HCT116 (cell line): ENCODE measurements at regions not wholly inside any gene's neighbourhood (a gene's known extent, or its start where the extent isn't known, plus 50 kb on each side); places are given as distances from the start of the nearest gene placed in this dataset.

Source experiments
- ATAC-seq: fragments of 200-7000 bp; cut with Tn5 transposase; 2 replicates; pipeline ENCODE4 v1.9.1; 2020; ENCODE audit warnings: mild to moderate bottlenecking, moderate library complexity
- BruUV-seq: library from RNA; stranded (reverse); fragments of 400-500 nt; replicated peaks from 2 replicates; lab custom pipeline; 2021; lab: Mats Ljungman, UMichigan
- CTCF ChIA-PET: fragments of 300-600 bp; sonication (Branson Sonifier 250); formaldehyde crosslinking; loops from one replicate; lab custom pipeline; 2021; ENCODE audit warnings: antibody characterized with exemption; lab: Charles Lee
- POLR2A ChIA-PET: fragments of 300-600, 350-600 bp; sonication (Branson Sonifier 250); formaldehyde crosslinking; loops from one replicate; lab custom pipeline; 2021; ENCODE audit warnings: antibody characterized with exemption; lab: Charles Lee
- RAD21 ChIA-PET, 2 experiments: fragments of 300-600 bp; sonication (Branson Sonifier 250); formaldehyde crosslinking; loops; one replicate each; lab custom pipeline; 2023; ENCODE audit warnings: low total read pairs in 2 of 2; ENCODE audit not compliant: uncharacterized antibody in 2 of 2, unreplicated experiment in 2 of 2, low non-redundant PET in 1 of 2; lab: Charles Lee
- DNase-seq: peaks from one replicate; pipeline ENCODE4 v3.0.0-alpha.2; 2010; ENCODE audit warnings: low read depth, low spot score
- H2AFZ ChIP-seq: fragments of 200-600 bp; shearing (Covaris generic), sonication (generic); 2 replicates; pipeline ENCODE4 v1.6.1; 2017; ENCODE audit warnings: low read depth, mixed run types, mixed read lengths, antibody characterized with exemption, low read length; ENCODE audit not compliant: poor library complexity, severe bottlenecking
- H3K27ac ChIP-seq: 2 replicates; pipeline ENCODE4 v1.5.1; 2012; ENCODE audit warnings: low read depth, low read length
- H3K27me3 ChIP-seq: fragments of 200-600 bp; sonication (generic); 2 replicates; pipeline ENCODE4 v1.6.1; 2016; ENCODE audit warnings: mixed run types, low read length, mixed read lengths; ENCODE audit not compliant: insufficient read depth
- H3K36me3 ChIP-seq, 2 experiments: fragments of 200-500 bp in 1 of 2; fragments of 200-600 bp in 1 of 2; sonication (Bioruptor generic) in 1 of 2; sonication (generic) in 1 of 2; 2 replicates each; pipeline versions ENCODE4 v1.5.1 to v1.6.1; 2014 to 2016; ENCODE audit warnings: low read length in 2 of 2, inconsistent platforms in 1 of 2, mixed read lengths in 1 of 2, mixed run types in 1 of 2; ENCODE audit not compliant: insufficient read depth in 2 of 2, control insufficient read depth in 1 of 2
- H3K4me1 ChIP-seq, 2 experiments: fragments of 200-600 bp in 1 of 2; sonication (generic) in 1 of 2; 2 replicates each; pipeline versions ENCODE4 v1.5.1 to v1.6.1; 2012 to 2017; ENCODE audit warnings: low read length in 2 of 2, inconsistent platforms in 1 of 2, mild to moderate bottlenecking in 1 of 2, mixed read lengths in 1 of 2, mixed run types in 1 of 2, moderate library complexity in 1 of 2; ENCODE audit not compliant: insufficient read depth in 2 of 2, control insufficient read depth in 1 of 2
- H3K4me2 ChIP-seq: fragments of 200-600 bp; sonication (generic); 2 replicates; pipeline ENCODE4 v1.6.1; 2017; ENCODE audit warnings: mixed run types, low read length, mixed read lengths
- H3K4me3 ChIP-seq, 2 experiments: fragments of 200-600 bp in 1 of 2; sonication (generic) in 1 of 2; replicated peaks in 1 of 2; 2 replicates each; pipeline ENCODE4 v1.5.1; 2011 to 2016; ENCODE audit warnings: low read length in 2 of 2, control low read depth in 1 of 2, low read depth in 1 of 2, mild to moderate bottlenecking in 1 of 2, mixed read lengths in 1 of 2, mixed run types in 1 of 2
- H3K79me2 ChIP-seq: fragments of 200-600 bp; sonication (generic); 2 replicates; pipeline ENCODE4 v1.6.1; 2017; ENCODE audit warnings: mild to moderate bottlenecking, mixed run types, low read length, moderate library complexity, mixed read lengths; ENCODE audit not compliant: insufficient read depth
- H3K9ac ChIP-seq: fragments of 200-600 bp; sonication (generic); 2 replicates; pipeline ENCODE4 v1.6.1; 2016; ENCODE audit warnings: low read length, mixed read lengths
- H3K9me2 ChIP-seq: fragments of 200-600 bp; sonication (generic), shearing (Covaris generic); 2 replicates; pipeline ENCODE4 v1.6.1; 2017; ENCODE audit warnings: mixed run types, mild to moderate bottlenecking, moderate library complexity; ENCODE audit not compliant: insufficient read depth
- H3K9me3 ChIP-seq, 2 experiments: fragments of 200-500 bp in 1 of 2; fragments of 200-600 bp in 1 of 2; sonication (Bioruptor generic) in 1 of 2; sonication (generic) in 1 of 2; 2 replicates each; pipeline ENCODE4 v1.6.1; 2014 to 2017; ENCODE audit warnings: low read length in 2 of 2, mixed read lengths in 2 of 2, inconsistent platforms in 1 of 2, low read depth in 1 of 2, mild to moderate bottlenecking in 1 of 2, mixed run types in 1 of 2, moderate library complexity in 1 of 2; ENCODE audit not compliant: control insufficient read depth in 1 of 2, insufficient read depth in 1 of 2
- H4K20me1 ChIP-seq: fragments of 200-600 bp; sonication (generic), shearing (Covaris generic); 2 replicates; pipeline ENCODE4 v1.6.1; 2017; ENCODE audit warnings: mixed run types, mild to moderate bottlenecking, moderate library complexity; ENCODE audit not compliant: insufficient read depth
- CBX3 ChIP-seq: IDR thresholded peaks from 2 replicates; pipeline ENCODE4 v1.6.1; 2012; ENCODE audit warnings: low read depth
- CEBPB ChIP-seq: IDR thresholded peaks from 2 replicates; pipeline ENCODE4 v1.6.1; 2012; ENCODE audit warnings: low read depth
- ELF1 ChIP-seq: IDR thresholded peaks from 2 replicates; pipeline ENCODE4 v1.6.1; 2012; ENCODE audit warnings: low read depth, borderline replicate concordance
- EZH2phosphoT487 ChIP-seq: fragments of 200-600 bp; IDR thresholded peaks from 2 replicates; pipeline ENCODE4 v1.6.1; 2018; ENCODE audit warnings: antibody characterized with exemption, borderline replicate concordance
- MAX ChIP-seq: IDR thresholded peaks from 2 replicates; pipeline ENCODE4 v1.6.1; 2012
- POLR2A ChIP-seq: IDR thresholded peaks from 2 replicates; pipeline ENCODE4 v1.7.0; 2011; ENCODE audit warnings: borderline replicate concordance; ENCODE audit not compliant: insufficient read depth, insufficient read length; ENCODE audit errors: extremely low read depth
- POLR2AphosphoS5 ChIP-seq: IDR thresholded peaks from 2 replicates; pipeline ENCODE4 v1.6.1; 2011; ENCODE audit warnings: mild to moderate bottlenecking, low read depth, low read length, moderate library complexity
- SP1 ChIP-seq: IDR thresholded peaks from 2 replicates; pipeline ENCODE4 v1.6.1; 2012; ENCODE audit warnings: low read depth
- ZNF274 ChIP-seq: fragments of 200-500 bp; sonication (Bioruptor generic); IDR thresholded peaks from 2 replicates; pipeline ENCODE4 v1.6.1; 2014; ENCODE audit warnings: mild to moderate bottlenecking, low read depth, low read length, inconsistent platforms
- intact Hi-C: fragments of 100-400 bp; cut with micrococcal nuclease; formaldehyde crosslinking; loops from 2 replicates; pipeline ENCODE4 v1.10.0; 2022
- TF ChIP-seq, protein P1 (sequence below), 3 experiments: fragments of 200-600 bp in 1 of 3; sonication (generic) in 1 of 3; IDR thresholded peaks in 2 of 3; conservative IDR thresholded peaks in 1 of 3; 2 replicates each; pipeline ENCODE4 v1.5.1; 2012 to 2017; ENCODE audit warnings: low read depth in 2 of 3, low read length in 2 of 3, antibody characterized with exemption in 1 of 3, borderline replicate concordance in 1 of 3, control low read depth in 1 of 3, mild to moderate bottlenecking in 1 of 3, mixed read lengths in 1 of 3, mixed run types in 1 of 3, moderate library complexity in 1 of 3; ENCODE audit not compliant: insufficient read depth in 1 of 3

GRCh38 chr20:43799150-43799711 is 72.4 kb upstream of the GTSF1L start:
- ATAC-seq: no peak

DNA sequence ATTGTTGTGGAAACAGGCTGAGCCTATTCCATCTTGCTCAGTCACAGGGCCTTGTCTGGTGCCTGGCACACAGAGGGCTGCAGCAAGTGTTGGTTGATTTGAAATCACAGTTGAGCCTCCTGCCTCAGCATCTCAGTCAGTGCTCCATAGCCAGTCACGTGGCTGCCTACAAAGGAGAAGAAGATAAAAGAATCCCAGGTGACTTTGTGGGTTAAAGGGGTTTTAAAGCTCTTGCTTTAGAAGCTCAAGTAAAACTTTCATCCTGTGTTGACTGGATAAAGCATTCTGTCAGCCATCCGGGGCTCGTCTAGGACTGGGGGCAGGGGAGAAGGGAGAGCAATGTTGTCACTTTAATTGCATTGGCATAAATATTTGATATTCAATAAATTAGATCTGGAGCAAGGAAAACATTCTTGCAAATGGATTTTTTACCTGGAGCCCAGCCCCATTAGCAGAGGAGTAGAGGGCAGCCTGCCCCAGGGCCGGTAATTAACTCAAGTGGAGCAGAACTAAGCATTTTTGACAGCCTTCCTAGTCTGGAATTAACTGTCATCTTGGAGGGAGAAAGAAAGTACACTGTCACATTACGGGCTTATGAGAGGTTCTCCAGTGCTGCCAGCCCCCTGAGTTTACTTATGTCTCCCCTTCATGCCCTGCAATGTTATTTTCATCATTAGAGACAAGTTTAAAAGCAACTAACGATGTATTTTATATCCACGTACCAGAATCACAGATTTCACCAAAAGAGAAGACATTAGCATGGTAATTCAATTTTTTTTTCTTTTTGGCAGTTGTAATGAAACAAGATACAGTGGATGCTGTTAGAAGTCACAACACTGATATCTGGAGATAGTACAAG is 71.7 kb upstream of the GTSF1L start:
- Histone ChIP-seq H3K9ac (no peak overlapping the region), H3K27ac (no peak overlapping the region), H3K36me3 (no peaks in the 10 kb centered on the region), H2AFZ (no peak overlapping the region), H3K4me2 (no peak overlapping the region), H3K4me3 (no peak overlapping the region), H3K79me2 (no peaks in the 10 kb centered on the region), H3K27me3 (no peaks in the 10 kb centered on the region), H3K9me2 (no peaks in the 10 kb centered on the region), H4K20me1 (no peaks in the 10 kb centered on the region), H3K4me1 (peaks cover 0 to 2% of the 10 kb centered on the region in 2 experiments; a peak in 1 of 4 replicates), H3K9me3 (no peaks in the 10 kb centered on the region)
- RAD21 ChIA-PET: interaction anchor here in 1 of 2 experiments (0.6 kb wide), 1 partner anchor 102 kb away, joined by 3 read pairs; no protein-coding TSS in a partner anchor
- ATAC-seq (no peak), DNase-seq (no peak)
- BruUV-seq: no TSS peak
- CTCF ChIA-PET: no interaction called here
- POLR2A ChIA-PET: no interaction called here
- intact Hi-C loops: no loop called here
- no peak for TF ChIP-seq ELF1
- TF ChIP-seq EZH2phosphoT487: no peak
- TF ChIP-seq MAX: no peak
- TF ChIP-seq, protein P1, sequence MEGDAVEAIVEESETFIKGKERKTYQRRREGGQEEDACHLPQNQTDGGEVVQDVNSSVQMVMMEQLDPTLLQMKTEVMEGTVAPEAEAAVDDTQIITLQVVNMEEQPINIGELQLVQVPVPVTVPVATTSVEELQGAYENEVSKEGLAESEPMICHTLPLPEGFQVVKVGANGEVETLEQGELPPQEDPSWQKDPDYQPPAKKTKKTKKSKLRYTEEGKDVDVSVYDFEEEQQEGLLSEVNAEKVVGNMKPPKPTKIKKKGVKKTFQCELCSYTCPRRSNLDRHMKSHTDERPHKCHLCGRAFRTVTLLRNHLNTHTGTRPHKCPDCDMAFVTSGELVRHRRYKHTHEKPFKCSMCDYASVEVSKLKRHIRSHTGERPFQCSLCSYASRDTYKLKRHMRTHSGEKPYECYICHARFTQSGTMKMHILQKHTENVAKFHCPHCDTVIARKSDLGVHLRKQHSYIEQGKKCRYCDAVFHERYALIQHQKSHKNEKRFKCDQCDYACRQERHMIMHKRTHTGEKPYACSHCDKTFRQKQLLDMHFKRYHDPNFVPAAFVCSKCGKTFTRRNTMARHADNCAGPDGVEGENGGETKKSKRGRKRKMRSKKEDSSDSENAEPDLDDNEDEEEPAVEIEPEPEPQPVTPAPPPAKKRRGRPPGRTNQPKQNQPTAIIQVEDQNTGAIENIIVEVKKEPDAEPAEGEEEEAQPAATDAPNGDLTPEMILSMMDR (IDR thresholded peaks at IDR 0.05 in 2 of 3, conservative IDR thresholded peaks at IDR 0.05 in 1 of 3; ENCODE audit: borderline replicate concordance in 1 of 3, insufficient read depth in 1 of 3, low read depth in 2 of 3, low read length in 2 of 3): no peak
- TF ChIP-seq CEBPB: no peak
- TF ChIP-seq ZNF274: no peak
- TF ChIP-seq CBX3: no peak
- no peak for TF ChIP-seq SP1

More at GRCh38 chr20:43799150-43799711, 72.4 kb upstream of the GTSF1L start:
- H3K4me1 ChIP-seq: peaks cover 0 to 2% of the 10 kb centered on the region in 2 experiments; a peak in 1 of 4 replicates
- intact Hi-C loops: no loop called here
- H3K36me3 ChIP-seq: no peaks in the 10 kb centered on the region
- CTCF ChIA-PET: no interaction called here
- no peaks in the 10 kb centered on the region for H3K27me3 ChIP-seq
- no peak overlapping the region for H3K4me3 ChIP-seq
- H3K9me3 ChIP-seq: peaks cover 0 to 3% of the 10 kb centered on the region in 2 experiments; a peak in 1 of 4 replicates
- no peaks in the 10 kb centered on the region for H3K79me2 ChIP-seq
- H3K27ac ChIP-seq: no peak overlapping the region
- POLR2A ChIA-PET: no interaction called here
- no TSS peak for BruUV-seq
- DNase-seq: no peak
- no peak overlapping the region for H3K4me2 ChIP-seq
- TF ChIP-seq POLR2AphosphoS5: no peak
- no peak for TF ChIP-seq POLR2A
- TF ChIP-seq ZNF274: no peak
- no peak overlapping the region for H3K9ac ChIP-seq
- H4K20me1 ChIP-seq: no peaks in the 10 kb centered on the region
- no peaks in the 10 kb centered on the region for H3K9me2 ChIP-seq
- no peak overlapping the region for H2AFZ ChIP-seq
- RAD21 ChIA-PET: interaction anchor here in 1 of 2 experiments (0.6 kb wide), 1 partner anchor 101 kb away, joined by 3 read pairs; no protein-coding TSS in a partner anchor
